Cardiac septum (tissue), 1 donor: ENCODE measurements at regions not wholly inside any gene's neighbourhood (a gene's known extent, or its start where the extent isn't known, plus 50 kb on each side); places are given as distances from the start of the nearest gene placed in this dataset.
"Not testable (repeated sequence)": the region's sequence is repeated elsewhere in the genome, so short reads cannot be mapped to it uniquely, and the experiment has no call there.

Source experiments
- DNase-seq: peaks from one replicate; pipeline ENCODE4 v3.0.0-alpha.2; 2020; ENCODE audit warnings: low spot score
- intact Hi-C: fragments of 100-400 bp; cut with DNase I; formaldehyde crosslinking; loops from one replicate; pipeline ENCODE4 v1.14.0; 2022
- donor health status: DM: no; HTN: no; CAD: no.

DNA sequence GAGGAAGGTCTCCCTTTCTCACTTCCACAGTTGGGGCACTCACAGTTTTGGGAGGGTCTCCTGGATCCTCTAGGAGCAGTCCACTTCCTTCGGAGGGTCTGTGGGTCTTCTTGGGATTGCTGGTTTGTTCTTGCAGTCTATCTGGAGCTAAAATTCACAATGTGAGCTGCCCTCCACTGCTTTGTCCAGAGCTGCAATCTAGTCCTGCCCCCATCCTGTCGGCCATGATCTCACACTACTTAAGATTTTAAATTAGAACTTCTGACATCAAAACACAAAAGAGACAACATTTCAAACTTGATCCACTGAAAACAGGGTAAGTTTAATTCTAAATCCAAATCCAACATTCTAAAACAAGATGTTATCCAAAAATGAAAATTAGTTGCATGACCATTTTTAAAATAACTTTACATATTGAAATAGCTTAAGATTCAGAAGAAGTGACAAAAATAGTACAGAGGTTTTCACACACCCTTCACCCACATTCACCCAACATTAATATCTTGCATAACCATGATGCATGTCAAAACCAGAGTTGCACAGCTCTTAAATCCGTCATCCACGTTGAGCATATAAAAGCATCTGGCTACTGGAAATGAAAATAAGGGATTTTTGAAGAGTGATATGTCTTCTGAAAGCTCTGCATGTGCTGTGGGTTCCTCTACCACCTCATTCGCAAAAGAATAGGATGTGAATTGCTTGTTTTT, 113.7 kb upstream of the EPB41L4A start:
- intact Hi-C loops, result no loop called here
- DNase-seq, result no peak

DNA sequence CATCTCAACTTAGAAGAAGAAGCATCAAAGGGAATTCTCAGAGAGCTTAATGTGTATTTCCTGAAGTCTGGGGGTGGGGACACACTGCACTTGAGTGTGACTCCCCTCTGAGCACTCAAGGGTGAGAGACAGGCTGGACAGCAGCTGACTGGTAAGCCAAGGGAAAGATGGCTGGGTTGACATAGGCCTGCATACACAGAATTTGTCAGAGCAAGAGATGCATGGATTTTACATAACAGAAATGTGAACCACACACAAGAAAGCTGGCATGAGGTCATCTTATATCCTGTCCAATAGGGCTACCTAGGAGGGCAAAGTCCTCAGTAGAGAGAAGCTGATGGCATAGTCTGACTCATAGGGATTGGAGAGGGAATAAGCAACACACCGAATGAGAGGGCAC, 114.3 kb upstream of the EPB41L4A start:
- DNase-seq, result no peak
- intact Hi-C loops, result no loop called here

DNA sequence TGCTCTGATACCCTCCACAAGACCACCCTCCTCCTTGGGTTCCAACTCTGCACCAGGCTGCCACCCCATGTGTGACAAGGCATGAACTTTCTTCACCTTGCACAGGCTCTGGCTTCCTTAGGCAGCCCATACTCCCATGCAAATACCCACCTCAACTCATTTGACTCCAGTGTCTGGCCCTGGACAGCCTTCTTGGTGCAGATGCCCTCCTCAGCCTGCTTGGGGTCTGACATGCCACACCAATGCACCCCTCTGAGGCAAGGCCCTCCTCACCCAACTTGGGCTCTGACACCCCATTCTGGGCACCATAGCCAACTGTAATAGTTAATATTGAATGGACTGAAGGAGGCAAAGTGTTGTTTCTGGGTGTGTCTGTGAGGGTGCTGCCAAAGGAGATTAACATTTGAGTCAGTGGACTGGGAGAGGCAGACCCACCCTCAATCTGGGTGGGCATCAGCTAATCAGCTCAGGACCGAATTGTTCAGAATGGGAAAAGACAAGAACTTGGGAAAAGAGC, 115.0 kb upstream of the EPB41L4A start:
- DNase-seq, result no peak
- intact Hi-C loops, result no loop called here

DNA sequence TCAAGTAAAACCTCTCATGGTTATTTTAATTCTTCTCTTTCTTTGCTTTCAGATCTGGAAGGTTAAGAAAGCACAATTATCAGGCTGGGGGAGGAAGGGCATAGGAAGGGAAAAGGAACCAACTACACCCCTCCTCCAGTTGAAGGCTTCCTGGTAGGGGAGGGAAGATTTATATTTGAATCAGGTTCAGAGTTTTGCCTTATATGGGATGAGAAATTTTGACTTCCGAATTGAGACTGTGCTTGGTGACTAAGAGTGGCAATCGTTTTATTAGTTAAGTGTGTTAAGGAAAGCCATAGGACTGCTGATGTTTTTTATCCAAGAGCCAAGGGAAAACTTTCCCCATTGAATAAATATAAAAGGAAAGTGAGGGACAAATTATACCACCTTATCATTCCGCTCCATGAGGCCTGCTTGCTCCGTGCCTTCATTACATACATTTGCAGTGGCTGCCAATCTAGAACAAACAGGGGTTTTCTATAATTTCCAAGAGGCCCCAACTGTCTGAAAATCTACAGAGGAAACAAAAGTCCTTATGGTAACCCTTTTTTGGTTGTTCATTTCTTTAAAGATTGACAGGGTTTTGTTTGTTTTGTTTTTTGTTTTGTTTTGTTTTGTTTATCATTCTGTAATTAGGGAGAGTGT, 115.7 kb upstream of the EPB41L4A start:
- intact Hi-C loops, result no loop called here

DNA sequence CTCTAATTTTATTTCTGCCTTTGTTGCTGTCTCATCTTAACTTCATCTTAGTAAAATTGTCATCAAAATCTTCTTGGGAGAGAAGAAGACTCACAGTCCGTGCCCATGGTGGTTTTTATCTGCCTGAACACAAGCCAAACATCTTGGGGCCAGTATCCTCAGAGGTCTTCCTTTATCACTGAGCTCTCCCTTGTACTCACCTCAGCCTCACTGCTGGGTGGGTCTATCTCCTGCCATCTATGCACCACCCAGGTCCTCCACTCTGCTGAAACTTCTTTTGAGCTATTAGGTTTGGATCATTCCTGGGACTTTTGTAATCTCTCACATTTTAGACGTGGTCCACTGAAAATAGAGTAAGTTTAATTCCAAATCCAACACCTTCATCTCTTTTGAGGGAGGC, 116.3 kb upstream of the EPB41L4A start:
- intact Hi-C loops, result no loop called here
- no peak for DNase-seq

More for the DNA sequence above, 115.7 kb upstream of the EPB41L4A start:
- DNase-seq, result no peak

DNA sequence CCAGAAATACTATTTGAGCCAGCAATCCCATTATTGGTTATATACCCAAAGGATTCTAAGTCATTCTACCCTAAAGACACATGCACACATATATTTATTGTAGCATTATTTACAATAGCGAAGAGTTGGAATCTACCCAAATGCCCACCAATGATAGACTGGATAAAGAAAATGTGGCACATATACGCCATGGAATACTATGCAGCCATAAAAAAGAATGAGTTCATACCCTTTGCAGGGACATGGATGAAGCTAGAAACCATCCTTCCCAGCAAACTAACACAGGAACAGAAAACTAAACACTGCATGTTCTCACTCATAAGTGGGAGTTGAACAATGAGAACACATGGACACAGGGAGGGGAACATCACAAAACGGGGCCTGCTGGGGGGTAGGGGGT, 125.5 kb upstream of the EPB41L4A start:
- intact Hi-C loops, DNase-seq: not testable (repeated sequence)

DNA sequence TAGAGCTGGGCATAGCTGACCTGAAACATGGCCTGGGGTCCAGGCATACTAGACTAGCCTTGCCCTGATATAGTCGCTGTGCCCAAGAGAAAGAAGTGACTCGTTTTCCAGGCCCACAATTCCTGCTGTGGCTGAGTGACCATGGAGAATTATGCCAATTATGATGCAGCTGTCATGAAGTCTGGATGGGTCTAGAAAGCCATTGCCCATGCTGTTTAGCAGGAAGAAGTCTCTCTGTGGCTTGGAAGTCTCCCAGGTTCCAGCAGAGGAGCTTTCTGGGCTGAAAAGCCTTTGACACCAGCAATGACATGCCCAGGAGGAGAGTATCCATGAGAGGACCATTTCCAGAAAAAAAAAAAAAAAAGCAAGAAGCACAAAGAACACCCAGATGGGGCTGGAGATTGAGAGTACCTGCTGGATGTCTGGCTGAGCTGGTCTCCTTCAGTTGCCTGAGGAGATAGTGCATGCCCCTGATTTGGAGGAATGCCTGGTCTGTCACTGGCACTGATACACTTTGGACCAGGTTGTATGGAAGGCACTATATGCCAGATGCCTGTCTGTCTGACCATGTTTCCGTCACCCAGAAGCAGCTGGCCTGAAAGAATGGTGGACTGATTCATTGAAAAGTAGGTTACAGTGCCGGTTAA, 128.0 kb upstream of the EPB41L4A start:
- DNase-seq, result no peak
- intact Hi-C loops, result loop anchor here (5.0 kb wide), 1 partner anchor 75 kb away; no protein-coding TSS in a partner anchor

DNA sequence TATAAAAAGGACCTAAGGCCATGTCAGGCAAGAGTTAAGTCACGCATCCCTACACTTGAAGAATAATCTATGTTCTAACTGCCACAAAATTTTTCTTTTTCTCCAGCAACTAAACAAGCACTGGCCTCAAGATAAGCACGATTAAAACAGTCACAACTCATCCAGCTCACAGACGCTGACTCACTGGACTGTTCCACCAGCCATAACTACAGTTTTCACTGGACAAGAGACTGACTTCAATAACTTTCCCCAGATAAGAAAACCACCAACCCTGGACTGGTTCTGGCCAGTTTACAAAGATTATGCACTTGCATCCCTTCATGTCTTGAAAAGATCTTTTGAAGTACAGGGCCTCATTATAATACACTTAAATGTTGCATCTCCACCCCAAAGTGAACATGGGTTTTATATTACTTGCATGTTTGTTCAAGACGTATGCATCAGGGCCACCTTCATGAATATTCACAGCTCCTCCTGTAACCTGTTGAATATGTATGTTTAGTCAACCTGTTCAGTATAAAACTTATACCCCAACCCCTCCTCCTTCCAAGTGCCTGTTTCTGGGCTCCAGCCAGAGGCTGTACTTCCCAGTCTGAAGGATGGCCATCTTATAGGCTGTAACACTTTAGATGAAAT, 129.3 kb upstream of the EPB41L4A start:
- intact Hi-C loops, result loop anchor here (5.0 kb wide), 1 partner anchor 74 kb away; no protein-coding TSS in a partner anchor
- no peak for DNase-seq

DNA sequence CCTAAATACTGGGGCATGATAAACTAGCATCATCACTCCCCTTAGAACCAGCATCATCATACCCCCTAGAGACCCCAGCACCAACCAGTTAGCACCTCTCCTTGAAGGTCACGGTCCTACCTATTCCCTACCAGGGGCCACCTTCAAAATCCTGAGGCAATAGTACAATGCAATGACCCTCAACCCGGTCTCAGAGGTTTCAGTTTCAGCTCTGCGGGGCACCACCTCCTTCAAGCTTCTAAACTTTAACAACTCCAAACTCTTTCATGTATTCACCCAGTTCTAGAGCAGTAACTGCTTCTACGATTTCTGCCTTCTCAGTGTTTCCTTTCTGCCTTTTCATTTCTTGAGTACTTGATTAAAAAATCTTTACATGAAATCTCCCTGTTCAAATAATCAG, 130.1 kb upstream of the EPB41L4A start:
- intact Hi-C loops, result loop anchor here (5.0 kb wide), 1 partner anchor 73 kb away; no protein-coding TSS in a partner anchor
- DNase-seq, result no peak

DNA sequence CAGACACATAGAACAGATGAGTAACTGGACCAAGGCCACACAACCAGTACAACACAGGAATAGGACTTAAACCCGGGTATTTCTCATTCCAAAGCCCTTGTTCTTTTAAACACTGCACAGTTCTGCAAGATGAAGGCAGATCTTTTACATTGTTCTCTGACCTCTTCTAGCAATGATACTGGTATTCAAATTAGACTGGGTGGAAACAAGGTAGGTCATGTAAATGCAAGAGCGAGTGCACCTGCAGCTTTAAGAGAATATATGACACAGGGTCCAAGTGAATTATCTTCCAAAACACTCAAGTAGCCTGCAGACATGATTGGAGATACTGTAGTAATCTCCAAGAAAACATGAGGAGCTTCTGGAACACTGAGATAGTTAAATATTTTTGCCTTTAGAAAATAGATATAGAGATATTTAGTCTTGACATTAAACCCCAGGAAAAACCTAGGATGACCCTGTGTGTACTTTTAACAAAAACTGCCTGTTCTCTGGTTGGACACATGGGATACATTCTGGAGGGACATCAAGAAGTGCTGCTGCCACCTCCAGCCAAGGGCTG, 130.6 kb upstream of the EPB41L4A start:
- intact Hi-C loops, result loop anchor here (5.0 to 10.0 kb wide), 4 partner anchors 73 to 373 kb away; partner anchors contain the start of gene REEP5

DNA sequence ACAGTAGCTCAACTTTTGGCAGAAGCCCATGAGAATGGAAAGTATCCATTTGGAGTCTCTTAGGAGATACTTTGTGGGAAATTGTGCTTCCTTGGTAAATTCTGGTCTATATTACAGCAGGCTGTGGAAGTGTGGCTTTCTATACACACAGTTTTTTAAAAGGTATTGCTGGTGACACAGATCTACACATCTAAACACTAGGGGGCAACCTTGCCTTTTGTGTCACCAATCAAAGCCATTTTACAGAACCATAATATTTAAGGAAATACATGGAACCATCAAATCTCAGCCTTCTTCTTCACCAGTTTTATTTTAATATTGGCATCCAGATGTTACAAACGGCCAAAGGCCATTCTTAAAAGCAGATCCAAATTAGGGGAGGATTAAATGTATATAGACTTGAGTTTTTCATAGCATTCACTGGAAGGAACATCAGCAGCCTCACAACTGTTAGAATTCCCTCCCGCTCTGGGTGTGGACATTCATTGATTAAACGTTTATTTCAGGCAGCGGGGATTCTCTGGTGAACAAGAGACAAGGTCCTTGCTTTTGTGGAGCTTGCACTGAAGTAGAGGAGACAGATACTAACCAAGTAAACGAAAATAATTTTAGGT, 132.4 kb upstream of the EPB41L4A start:
- intact Hi-C loops, result loop anchor here (1.0 to 10.0 kb wide), 4 partner anchors 133 to 371 kb away; partner anchors contain the start of gene REEP5
- no peak for DNase-seq

More for the DNA sequence above, 130.6 kb upstream of the EPB41L4A start:
- DNase-seq, result no peak

DNA sequence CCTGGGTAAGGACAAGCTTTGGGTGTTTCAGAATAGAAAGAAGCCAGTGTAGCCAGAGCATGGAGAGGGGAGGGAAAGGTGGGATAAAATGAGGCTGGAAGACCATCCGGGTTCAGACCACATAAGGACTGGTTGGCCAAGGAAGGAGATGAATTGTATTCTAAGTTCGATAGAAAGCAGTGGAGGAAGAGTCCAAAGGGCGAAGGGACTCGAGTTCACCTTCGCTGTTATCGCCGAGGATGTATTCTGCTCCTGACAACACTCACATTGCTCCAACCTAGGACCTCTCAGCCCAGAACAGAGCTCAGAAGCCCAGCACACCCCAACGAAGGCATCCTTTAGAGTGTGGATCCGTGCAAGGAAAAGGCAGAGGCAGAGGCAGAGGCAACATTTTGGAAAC, 133.1 kb upstream of the EPB41L4A start:
- intact Hi-C loops, result loop anchor here (5.0 to 10.0 kb wide), 3 partner anchors 133 to 370 kb away; partner anchors contain the start of gene REEP5
- DNase-seq, result no peak

DNA sequence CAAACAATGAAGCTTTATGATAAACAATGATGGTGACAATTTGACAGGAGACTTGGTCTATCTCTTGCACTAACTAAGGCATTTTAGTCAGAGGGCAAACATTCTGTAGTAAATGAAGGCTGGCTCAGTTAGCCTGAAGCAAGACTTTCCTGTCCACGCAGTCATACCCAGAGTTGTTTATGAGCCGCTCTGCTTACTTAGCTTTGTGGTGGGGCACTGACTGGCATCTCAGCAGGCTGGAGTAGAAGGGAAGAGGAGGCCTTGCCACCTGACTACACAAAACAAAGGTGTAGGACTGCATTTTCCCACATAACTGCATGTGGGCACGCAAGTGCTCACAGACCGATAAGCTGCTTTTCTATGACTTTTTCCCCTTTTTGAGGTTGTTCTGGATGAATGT, 133.7 kb upstream of the EPB41L4A start:
- intact Hi-C loops, result loop anchor here (5.0 to 10.0 kb wide), 3 partner anchors 132 to 370 kb away; partner anchors contain the start of gene REEP5
- DNase-seq, result no peak

DNA sequence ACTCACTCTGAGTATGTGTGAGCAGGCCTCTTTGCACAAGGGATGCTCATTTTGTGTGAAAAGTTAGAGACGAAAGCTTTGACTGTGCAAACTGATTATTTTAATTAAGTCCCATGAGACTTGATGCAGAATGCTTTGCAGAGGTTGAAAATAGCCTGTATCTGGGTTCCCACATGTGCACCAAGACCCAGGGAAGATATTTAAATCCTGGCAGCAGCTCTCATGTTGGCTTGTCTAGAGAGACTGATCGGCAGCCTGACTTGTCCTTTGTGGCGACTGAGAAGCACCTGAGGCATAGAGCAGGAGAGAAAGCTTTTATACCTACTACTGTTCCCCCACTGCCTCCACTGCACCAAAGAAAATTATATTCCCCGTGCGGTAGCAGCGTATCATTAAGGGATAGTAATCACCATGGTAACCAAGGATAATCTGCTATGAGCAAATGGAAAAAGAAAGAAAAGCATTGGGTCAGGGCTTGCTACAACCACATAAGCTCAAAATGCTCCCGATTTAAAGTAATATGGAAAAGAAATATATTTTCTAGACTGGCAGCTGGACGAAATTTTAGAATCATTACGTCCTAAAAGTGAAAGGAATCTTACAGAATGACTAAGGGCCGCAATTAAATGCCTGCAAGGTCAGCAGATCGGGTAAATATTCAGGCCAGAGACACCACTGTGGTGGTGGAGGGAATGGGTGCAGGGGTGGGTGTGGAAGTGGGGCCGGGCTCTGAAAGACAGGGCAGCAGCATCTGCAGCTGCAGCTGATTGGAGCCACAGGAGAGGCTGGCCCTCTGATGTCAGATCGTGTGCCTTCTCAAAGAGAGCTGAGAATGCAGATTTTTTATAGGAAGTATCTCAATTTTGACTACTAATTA, 135.3 kb upstream of the EPB41L4A start:
- intact Hi-C loops, result loop anchor here (5.0 to 10.0 kb wide), 3 partner anchors 130 to 368 kb away; partner anchors contain the start of gene REEP5
- no peak for DNase-seq

DNA sequence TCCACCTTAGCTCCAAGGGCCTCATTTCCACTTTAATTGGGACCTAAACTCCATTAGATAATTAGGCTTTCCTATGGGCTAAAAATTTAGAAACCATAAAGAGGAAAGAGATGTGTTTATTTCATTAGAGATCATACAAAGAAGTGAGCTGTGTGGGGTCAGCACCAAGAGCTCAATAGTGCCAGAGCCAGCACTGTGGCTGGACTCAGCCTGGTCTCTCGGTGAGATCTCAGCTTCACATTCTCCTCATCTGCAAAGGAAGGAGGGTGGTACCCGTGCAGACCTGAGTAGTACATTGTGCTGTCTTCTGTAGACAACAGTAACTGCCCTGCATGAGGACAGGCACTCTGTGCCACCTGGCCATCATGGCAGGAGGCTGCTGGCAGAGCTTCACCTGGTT, 136.1 kb upstream of the EPB41L4A start:
- DNase-seq, result no peak
- intact Hi-C loops, result loop anchor here (10.0 kb wide), 1 partner anchor 130 kb away; no protein-coding TSS in a partner anchor

DNA sequence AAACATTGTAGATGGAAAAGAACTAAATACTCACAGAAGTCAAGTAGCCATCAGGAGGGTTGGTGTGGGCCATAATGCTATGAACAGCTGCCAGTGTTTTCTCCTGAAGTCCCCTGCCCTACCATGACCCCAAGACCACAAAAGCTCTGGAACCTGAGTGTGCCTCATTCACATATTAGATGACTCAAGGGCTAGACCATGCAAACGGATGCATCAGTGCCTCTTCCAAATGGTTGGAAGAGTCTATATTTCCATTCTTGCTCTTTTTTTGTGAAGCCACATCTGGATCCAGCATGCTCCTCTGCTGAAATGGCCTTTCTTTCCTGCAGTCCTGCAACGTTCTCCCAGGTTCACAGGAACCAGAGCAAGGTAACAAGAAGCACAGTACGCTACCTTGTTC, 136.6 kb upstream of the EPB41L4A start:
- intact Hi-C loops, result loop anchor here (10.0 kb wide), 1 partner anchor 129 kb away; no protein-coding TSS in a partner anchor
- DNase-seq, result no peak

DNA sequence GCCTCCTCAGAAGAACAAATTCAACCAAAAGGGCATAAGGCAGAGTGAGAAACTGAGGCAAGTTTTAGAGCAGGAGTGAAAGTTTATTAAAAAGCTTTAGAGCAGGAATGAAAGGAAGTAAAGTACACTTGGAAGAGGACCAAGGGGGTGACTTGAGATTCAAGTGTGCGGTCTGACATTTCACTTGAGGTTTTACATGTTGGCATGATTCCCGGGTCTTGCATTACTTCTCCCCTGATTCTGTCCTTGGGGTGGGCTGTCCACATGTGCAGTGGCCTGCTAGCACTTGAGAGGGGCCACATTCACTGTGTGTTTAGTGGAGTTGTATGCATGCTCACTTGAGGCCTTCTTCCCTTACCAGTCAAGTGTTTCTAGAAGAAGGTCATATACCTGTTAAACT, 140.4 kb upstream of the EPB41L4A start:
- intact Hi-C loops, result loop anchor here (10.0 kb wide), 1 partner anchor 125 kb away; no protein-coding TSS in a partner anchor
- DNase-seq, result not testable (repeated sequence)

DNA sequence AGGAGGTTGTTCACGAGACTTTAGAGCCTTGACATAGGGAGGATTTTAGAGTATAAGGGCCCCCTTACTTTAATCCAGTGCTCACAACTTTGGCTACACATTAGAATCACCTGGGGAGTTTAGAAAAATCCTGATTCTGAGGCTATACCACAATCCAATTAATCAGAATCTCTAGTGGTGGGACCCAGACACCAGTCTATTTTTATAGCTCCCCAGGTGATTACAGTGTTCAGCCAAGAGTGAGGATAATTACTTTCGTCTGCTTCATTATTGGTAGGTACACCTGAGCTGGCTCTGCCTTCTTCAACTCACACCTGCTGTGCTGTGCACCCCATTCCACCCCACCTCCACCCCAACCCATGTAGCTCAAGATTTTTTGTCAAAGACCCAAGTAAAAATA, 141.3 kb upstream of the EPB41L4A start:
- no peak for DNase-seq
- intact Hi-C loops, result no loop called here
